ENCODE measurements at regions not wholly inside any gene's neighbourhood (a gene's known extent, or its start where the extent isn't known, plus 50 kb on each side); places are given as distances from the start of the nearest gene placed in this dataset.

GRCh38 chr12:107352347-107353081, 259.2 kb upstream of the CRY1 start:
- no peak for DNase-seq

DNA sequence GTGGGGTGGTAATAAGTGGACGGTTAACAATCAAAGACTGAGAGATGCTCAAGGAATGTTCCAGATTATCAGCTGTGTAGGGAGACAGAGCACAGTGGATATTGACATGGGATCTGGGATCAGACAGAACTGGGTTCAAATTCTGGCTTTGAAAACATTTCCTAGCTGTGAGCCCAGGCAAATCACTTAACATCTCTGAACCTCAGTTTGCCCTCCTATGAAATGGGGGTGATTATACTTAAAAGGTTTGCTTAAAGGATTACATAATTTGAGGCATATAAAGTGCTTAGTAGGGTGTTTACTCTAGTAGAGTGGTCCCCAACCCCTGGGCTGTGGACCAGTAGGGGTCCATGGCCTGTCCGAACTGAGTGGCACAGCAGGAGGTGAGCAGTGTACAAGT, 260.0 kb upstream of the CRY1 start:
- no peak for DNase-seq

GRCh38 chr12:107355004-107355565, 261.7 kb upstream of the CRY1 start:
- DNase-seq: no peak

DNA sequence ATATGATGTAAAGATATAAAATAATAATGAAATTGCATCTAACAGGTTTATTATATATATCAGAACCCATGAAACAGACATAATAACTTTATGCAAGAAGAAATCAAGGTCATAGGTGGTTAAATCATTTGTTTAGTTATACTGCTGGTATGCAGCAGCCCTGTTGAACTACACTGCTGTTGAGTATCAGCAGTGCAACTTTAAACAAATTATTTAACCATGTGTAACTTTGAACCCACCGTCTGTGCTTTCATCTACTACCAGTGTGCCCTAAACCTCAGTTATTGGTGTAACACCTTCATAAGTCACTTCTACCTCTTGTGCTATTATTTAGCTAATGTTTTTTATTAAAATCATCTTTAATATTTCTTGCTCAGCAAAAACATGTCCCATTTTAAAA, 262.3 kb upstream of the CRY1 start:
- no peak for DNase-seq

- DNase-seq: no peak
Measured at GRCh38 chr12:107356266-107356936, 263.1 kb upstream of the CRY1 start.

DNA sequence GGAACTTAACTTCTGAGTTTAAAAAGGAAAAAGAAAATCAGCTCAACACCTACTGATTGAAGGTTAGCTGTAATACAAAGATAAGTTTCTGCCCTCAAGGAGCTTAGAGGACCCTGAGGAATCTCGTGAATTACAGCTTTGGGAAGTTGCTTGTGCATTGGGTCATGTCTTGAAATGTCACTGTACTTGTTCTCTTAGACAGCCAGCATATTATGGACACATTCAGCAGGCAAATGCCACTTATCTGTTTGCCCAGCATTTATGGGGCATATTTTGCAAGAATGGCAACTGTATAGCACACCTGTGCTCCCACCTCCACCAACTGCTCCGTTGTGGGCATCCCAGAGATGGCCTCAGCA, 263.6 kb upstream of the CRY1 start:
- no peak for DNase-seq

GRCh38 chr12:107359382-107359781, 266.0 kb upstream of the CRY1 start:
- no peak for DNase-seq

GRCh38 chr12:107360033-107360432, 266.7 kb upstream of the CRY1 start:
- no peak for DNase-seq

- no peak for DNase-seq
Measured at GRCh38 chr12:107360482-107360881, 267.1 kb upstream of the CRY1 start.

GRCh38 chr12:107361970-107362369, 268.6 kb upstream of the CRY1 start:
- no peak for DNase-seq

GRCh38 chr12:107362960-107363359, 269.6 kb upstream of the CRY1 start:
- no peak for DNase-seq

DNA sequence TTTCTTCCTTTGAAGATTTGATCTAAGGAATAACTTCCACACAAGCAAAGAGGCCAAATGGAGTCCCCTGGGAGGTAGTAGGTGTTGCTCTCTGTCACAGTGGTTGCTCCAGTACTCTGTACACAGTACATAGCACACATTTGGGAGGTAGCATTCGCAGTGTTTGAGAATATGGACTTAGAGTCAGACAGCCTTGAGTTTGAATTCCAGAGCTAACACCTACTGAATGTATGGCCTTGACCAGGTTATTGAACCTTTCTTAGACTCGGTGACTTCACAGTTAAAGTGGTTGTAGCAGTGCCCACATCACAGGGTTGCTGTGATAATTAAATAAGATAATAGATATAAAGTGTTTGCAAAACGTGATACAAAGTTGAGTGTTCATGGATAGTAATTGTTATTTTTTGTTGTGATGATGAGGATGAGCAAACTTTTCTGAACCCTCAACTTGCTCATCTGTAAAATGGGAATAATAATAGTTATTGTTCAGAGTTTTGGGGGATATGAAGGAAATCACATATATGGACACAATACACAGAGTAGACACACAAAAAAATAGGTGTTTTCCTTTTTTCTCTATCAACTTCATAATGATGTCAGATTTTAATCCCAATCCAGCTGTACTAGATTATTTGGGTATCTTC, 271.6 kb upstream of the CRY1 start:
- no peak for DNase-seq

GRCh38 chr12:107365703-107366102, 272.4 kb upstream of the CRY1 start:
- no peak for DNase-seq

DNA sequence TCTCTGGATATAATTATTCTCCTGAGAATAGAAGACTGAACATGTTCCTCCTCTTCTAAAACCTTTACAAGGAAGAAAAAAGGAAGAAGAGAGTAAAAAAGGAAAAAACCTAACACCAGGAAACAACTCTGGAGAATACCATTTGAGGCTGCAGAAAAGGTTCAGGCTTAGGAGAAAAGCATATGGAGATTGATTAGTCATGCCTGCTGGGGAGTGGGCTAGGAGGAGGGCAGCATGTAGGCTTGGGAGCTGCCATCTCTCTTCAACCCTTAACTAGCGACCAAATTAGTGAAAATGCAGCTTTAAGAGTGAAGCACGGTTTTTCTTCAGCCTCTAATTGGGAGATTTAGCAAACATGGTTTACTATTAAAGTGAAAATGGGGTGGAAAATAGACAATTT, 273.0 kb upstream of the CRY1 start:
- DNase-seq: no peak

DNA sequence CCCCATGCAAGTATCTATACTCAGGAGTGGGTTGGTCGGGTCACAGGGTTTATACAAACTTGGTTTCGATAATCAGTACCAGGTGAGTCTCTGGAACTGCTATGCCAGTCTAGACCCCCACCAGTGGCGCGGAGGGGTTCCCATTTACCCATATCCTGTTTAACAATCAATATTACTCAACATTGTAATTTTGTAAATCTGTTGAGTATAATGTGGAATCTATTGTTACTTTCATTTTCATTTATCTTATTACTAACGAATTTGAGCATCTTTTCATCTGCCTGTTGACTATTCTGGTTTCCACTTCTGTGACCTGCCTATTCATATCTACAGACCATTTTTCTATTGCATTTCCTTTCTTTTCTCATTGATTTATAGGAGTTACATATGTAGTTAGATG, 275.2 kb upstream of the CRY1 start:
- no peak for DNase-seq

GRCh38 chr12:107369006-107369405, 275.7 kb upstream of the CRY1 start:
- no peak for DNase-seq

DNA sequence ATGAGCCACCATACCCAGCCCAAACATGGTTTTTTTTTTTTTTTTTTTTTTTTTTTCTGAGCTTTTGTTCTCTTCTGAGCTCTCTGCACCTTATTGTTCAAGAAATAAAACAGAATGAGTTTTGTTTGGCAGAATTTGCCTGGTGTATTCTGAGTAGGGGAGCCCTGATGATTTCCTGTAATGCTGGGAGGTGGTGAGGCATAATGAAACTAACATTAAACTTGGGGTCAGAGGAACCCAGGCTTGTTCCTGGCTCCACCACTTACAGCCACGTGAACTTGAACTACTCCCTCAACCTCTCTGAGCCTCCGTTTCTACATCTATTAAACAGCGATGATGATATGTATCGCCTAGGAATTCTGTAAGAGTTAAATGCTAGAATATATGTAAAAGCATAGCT, 276.3 kb upstream of the CRY1 start:
- no peak for DNase-seq

DNA sequence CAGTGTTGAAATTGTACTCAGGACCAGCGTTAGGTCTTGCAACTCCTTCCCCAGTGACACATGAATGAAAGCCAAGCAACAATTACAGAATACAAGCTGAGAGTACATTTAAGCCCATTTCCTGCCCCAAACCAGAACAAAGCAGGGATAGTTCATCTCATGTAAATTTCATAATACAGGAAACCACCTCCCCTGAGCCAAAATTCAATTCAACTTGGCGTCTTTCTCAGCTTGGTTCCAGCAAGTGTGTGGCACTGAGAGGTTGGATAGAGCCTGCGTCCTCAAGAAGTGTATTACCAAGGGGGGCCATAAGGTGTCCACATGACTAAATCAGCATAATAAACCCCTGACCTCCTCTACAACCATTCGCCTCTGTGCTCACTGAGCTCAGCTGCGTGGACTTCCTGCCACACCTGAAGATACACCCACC, 278.9 kb upstream of the CRY1 start:
- no peak for DNase-seq

DNA sequence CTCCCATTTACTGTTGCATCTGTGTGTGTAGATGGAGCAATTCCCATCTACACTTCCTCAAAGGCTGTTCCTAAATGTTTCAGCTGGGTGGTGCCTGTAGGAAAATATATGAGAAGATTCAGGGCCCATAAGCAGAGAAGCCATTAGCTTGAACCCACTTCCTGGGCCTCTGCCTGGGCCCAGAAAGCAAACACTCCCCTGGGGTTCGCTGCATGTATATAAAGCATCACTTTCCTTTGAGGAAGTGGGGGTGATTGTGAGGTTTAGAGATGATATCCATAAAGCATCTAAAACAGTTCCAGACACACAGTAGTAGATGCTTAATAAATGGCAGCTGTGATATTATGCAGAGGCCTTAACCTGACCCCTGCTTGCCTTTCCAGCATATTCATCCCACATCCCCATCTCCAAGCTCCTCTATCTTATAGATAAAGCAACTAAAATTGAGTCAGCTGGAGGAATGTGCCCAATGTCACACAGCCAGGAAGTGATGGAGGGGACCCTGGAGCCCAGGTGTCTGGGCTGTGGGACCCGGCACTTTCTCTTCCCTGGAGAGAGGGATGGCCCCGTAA, 280.0 kb upstream of the CRY1 start:
- no peak for DNase-seq

DNA sequence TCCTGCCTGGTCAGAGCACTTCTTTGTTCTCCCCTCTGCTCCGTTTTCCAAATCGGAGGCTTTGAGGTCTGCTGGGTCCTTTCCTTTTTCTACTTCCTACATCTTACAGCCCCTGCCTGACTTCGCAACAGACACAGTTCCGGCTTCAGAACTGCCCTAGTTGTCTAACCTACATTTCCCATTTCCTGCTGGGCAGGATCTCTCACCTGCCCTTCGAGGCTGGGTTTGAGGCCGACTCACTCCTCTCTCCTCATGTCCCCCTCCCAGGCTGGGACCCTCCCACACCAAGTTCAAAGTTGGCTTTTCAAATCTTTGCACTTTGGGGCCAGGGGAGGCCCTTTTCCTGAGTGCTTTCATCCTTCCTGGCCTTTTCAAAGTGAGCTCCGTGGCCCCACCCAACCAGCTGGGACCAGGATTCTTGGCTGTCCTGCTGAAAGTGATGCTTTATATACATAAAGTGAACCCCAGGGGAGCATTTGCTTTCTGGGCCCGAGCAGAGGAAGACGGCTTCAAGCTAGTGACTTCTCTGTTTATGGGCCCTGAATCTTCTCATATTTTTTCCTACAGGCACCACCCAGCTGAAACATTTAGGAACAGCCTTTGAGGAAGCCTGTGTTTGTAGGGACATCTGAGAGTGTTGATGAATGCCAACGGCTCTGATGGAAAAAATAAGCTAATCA, 281.0 kb upstream of the CRY1 start:
- no peak for DNase-seq

DNA sequence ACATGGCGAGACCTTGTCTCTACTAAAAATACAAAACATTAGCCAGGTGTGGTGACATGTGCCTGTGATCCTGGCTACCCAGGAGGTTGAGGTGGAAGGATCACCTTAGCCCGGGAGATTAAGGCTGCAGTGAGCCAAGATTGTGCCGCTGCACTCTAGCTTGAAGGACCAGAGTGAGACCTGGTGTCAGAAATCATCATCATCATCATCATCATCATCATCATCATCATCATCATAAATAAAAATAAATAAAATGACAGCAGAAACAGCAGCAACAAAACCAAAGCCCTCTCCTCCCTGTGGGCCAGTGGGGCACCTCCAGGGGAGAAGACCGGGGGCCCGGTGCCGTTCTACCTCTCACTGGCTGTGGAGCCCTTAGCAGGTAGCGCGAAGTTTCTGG, 281.9 kb upstream of the CRY1 start:
- no peak for DNase-seq

DNA sequence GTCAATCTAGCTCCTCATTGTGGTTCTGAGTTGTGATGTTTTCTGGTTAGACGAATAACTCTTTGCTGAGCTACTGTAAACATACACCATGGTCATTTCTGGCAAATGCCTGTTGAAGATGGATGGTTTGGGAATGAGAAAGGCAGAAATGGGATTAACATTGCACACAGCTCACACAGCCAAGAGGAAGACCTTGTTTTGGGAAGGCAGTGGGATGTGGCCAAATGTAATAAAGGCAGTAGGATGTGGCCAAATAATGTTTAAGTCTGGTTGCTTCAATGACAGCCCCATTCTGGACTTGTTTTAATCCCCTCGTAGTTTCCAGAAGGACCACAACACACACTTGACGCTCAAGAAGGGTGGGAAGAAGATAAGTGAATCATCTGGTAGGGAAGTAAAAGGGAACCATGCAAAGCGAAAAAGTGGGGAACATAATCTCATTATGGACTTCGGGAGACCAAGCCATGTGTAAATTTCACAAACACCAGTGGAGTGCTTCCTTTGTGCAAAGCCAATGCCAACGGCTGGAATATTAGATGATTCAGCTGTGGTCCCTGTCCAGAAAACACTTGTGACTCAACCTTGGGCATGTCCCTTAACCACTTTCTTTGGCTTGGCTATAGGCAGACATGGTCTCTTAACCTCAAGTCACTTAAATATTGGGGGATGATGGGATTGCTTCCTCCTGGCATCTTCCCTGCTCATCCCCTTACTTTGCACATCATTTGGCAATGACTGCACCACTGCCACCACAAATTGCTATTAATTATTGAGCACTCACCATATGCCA, 284.4 kb upstream of the CRY1 start:
- no peak for DNase-seq
